HCT116 (cell line): ENCODE measurements at regions not wholly inside any gene's neighbourhood (a gene's known extent, or its start where the extent isn't known, plus 50 kb on each side); places are given as distances from the start of the nearest gene placed in this dataset.

Experiments
- ATAC-seq: fragments of 200-7000 bp; cut with Tn5 transposase; 2 replicates; pipeline ENCODE4 v1.9.1; 2020; ENCODE audit warnings: mild to moderate bottlenecking, moderate library complexity
- BruUV-seq: library from RNA; stranded (reverse); fragments of 400-500 nt; replicated peaks from 2 replicates; lab custom pipeline; 2021; lab: Mats Ljungman, UMichigan
- CTCF ChIA-PET: fragments of 300-600 bp; sonication (Branson Sonifier 250); formaldehyde crosslinking; loops from one replicate; lab custom pipeline; 2021; ENCODE audit warnings: antibody characterized with exemption; lab: Charles Lee
- POLR2A ChIA-PET: fragments of 300-600, 350-600 bp; sonication (Branson Sonifier 250); formaldehyde crosslinking; loops from one replicate; lab custom pipeline; 2021; ENCODE audit warnings: antibody characterized with exemption; lab: Charles Lee
- RAD21 ChIA-PET, 2 experiments: fragments of 300-600 bp; sonication (Branson Sonifier 250); formaldehyde crosslinking; loops; one replicate each; lab custom pipeline; 2023; ENCODE audit warnings: low total read pairs in 2 of 2; ENCODE audit not compliant: uncharacterized antibody in 2 of 2, unreplicated experiment in 2 of 2, low non-redundant PET in 1 of 2; lab: Charles Lee
- DNase-seq: peaks from one replicate; pipeline ENCODE4 v3.0.0-alpha.2; 2010; ENCODE audit warnings: low read depth, low spot score
- H2AFZ ChIP-seq: fragments of 200-600 bp; shearing (Covaris generic), sonication (generic); 2 replicates; pipeline ENCODE4 v1.6.1; 2017; ENCODE audit warnings: low read depth, mixed run types, mixed read lengths, antibody characterized with exemption, low read length; ENCODE audit not compliant: poor library complexity, severe bottlenecking
- H3K27ac ChIP-seq: 2 replicates; pipeline ENCODE4 v1.5.1; 2012; ENCODE audit warnings: low read depth, low read length
- H3K27me3 ChIP-seq: fragments of 200-600 bp; sonication (generic); 2 replicates; pipeline ENCODE4 v1.6.1; 2016; ENCODE audit warnings: mixed run types, low read length, mixed read lengths; ENCODE audit not compliant: insufficient read depth
- H3K36me3 ChIP-seq, 2 experiments: fragments of 200-500 bp in 1 of 2; fragments of 200-600 bp in 1 of 2; sonication (Bioruptor generic) in 1 of 2; sonication (generic) in 1 of 2; 2 replicates each; pipeline versions ENCODE4 v1.5.1 to v1.6.1; 2014 to 2016; ENCODE audit warnings: low read length in 2 of 2, inconsistent platforms in 1 of 2, mixed read lengths in 1 of 2, mixed run types in 1 of 2; ENCODE audit not compliant: insufficient read depth in 2 of 2, control insufficient read depth in 1 of 2
- H3K4me1 ChIP-seq, 2 experiments: fragments of 200-600 bp in 1 of 2; sonication (generic) in 1 of 2; 2 replicates each; pipeline versions ENCODE4 v1.5.1 to v1.6.1; 2012 to 2017; ENCODE audit warnings: low read length in 2 of 2, inconsistent platforms in 1 of 2, mild to moderate bottlenecking in 1 of 2, mixed read lengths in 1 of 2, mixed run types in 1 of 2, moderate library complexity in 1 of 2; ENCODE audit not compliant: insufficient read depth in 2 of 2, control insufficient read depth in 1 of 2
- H3K4me2 ChIP-seq: fragments of 200-600 bp; sonication (generic); 2 replicates; pipeline ENCODE4 v1.6.1; 2017; ENCODE audit warnings: mixed run types, low read length, mixed read lengths
- H3K4me3 ChIP-seq, 2 experiments: fragments of 200-600 bp in 1 of 2; sonication (generic) in 1 of 2; replicated peaks in 1 of 2; 2 replicates each; pipeline ENCODE4 v1.5.1; 2011 to 2016; ENCODE audit warnings: low read length in 2 of 2, control low read depth in 1 of 2, low read depth in 1 of 2, mild to moderate bottlenecking in 1 of 2, mixed read lengths in 1 of 2, mixed run types in 1 of 2
- H3K79me2 ChIP-seq: fragments of 200-600 bp; sonication (generic); 2 replicates; pipeline ENCODE4 v1.6.1; 2017; ENCODE audit warnings: mild to moderate bottlenecking, mixed run types, low read length, moderate library complexity, mixed read lengths; ENCODE audit not compliant: insufficient read depth
- H3K9ac ChIP-seq: fragments of 200-600 bp; sonication (generic); 2 replicates; pipeline ENCODE4 v1.6.1; 2016; ENCODE audit warnings: low read length, mixed read lengths
- H3K9me2 ChIP-seq: fragments of 200-600 bp; sonication (generic), shearing (Covaris generic); 2 replicates; pipeline ENCODE4 v1.6.1; 2017; ENCODE audit warnings: mixed run types, mild to moderate bottlenecking, moderate library complexity; ENCODE audit not compliant: insufficient read depth
- H3K9me3 ChIP-seq, 2 experiments: fragments of 200-500 bp in 1 of 2; fragments of 200-600 bp in 1 of 2; sonication (Bioruptor generic) in 1 of 2; sonication (generic) in 1 of 2; 2 replicates each; pipeline ENCODE4 v1.6.1; 2014 to 2017; ENCODE audit warnings: low read length in 2 of 2, mixed read lengths in 2 of 2, inconsistent platforms in 1 of 2, low read depth in 1 of 2, mild to moderate bottlenecking in 1 of 2, mixed run types in 1 of 2, moderate library complexity in 1 of 2; ENCODE audit not compliant: control insufficient read depth in 1 of 2, insufficient read depth in 1 of 2
- H4K20me1 ChIP-seq: fragments of 200-600 bp; sonication (generic), shearing (Covaris generic); 2 replicates; pipeline ENCODE4 v1.6.1; 2017; ENCODE audit warnings: mixed run types, mild to moderate bottlenecking, moderate library complexity; ENCODE audit not compliant: insufficient read depth
- CEBPB ChIP-seq: IDR thresholded peaks from 2 replicates; pipeline ENCODE4 v1.6.1; 2012; ENCODE audit warnings: low read depth
- EGR1 ChIP-seq: IDR thresholded peaks from 2 replicates; pipeline ENCODE4 v1.6.1; 2012; ENCODE audit warnings: low read depth
- JUND ChIP-seq: IDR thresholded peaks from 2 replicates; pipeline ENCODE4 v1.6.1; 2012
- POLR2AphosphoS5 ChIP-seq: IDR thresholded peaks from 2 replicates; pipeline ENCODE4 v1.6.1; 2011; ENCODE audit warnings: mild to moderate bottlenecking, low read depth, low read length, moderate library complexity
- RAD21 ChIP-seq: IDR thresholded peaks from 2 replicates; pipeline ENCODE4 v1.6.1; 2012; ENCODE audit warnings: low read depth, mild to moderate bottlenecking
- SIN3A ChIP-seq: IDR thresholded peaks from 2 replicates; pipeline ENCODE4 v1.6.1; 2012; ENCODE audit warnings: low read depth
- SRF ChIP-seq: IDR thresholded peaks from 2 replicates; pipeline ENCODE4 v1.6.1; 2012; ENCODE audit warnings: low read depth
- TCF7L2 ChIP-seq: IDR thresholded peaks from 2 replicates; pipeline ENCODE4 v1.7.0; 2011; ENCODE audit warnings: borderline replicate concordance, inconsistent platforms; ENCODE audit not compliant: insufficient read depth, insufficient read length; ENCODE audit errors: extremely low read depth
- intact Hi-C: fragments of 100-400 bp; cut with micrococcal nuclease; formaldehyde crosslinking; loops from 2 replicates; pipeline ENCODE4 v1.10.0; 2022
- TF ChIP-seq, protein P1 (sequence below): IDR thresholded peaks from 2 replicates; pipeline ENCODE4 v1.6.1; 2012; ENCODE audit warnings: low read depth

DNA sequence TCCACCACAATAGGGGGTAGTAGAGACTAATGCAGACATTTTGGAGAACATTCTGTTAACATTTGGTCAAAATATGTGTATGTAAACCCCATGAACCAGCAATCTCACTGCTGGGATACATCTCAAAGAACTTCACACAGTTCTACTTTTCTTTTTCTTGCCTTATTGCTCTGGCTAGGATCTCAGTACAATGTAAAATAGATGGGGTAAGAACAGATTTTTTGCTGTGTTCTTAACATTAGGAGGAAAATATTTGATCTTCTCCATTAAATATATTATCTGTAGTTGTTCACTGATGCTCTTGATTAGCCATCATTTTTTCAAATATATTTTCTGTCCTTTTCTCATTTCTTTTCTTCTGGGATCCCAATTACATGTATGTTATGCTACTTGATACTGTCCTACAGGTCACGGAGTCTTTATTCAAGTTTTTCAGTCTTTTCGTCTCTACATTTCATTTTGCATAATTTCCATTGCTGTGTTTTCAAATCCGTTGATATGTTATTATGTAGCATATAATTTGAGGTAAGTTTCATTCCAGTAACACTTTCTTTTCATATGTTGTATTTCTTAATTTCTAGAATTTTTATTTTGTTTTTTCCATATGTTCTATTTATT, 352.2 kb downstream of the ZNF521 start:
- TF ChIP-seq TCF7L2 = no peak
- TF ChIP-seq SRF = no peak
- Histone ChIP-seq H3K4me2 (no peak overlapping the region), H4K20me1 (no peaks in the 10 kb centered on the region), H3K9me3 (no peaks in the 10 kb centered on the region), H2AFZ (no peak overlapping the region), H3K9me2 (no peaks in the 10 kb centered on the region), H3K4me1 (no peaks in the 10 kb centered on the region), H3K4me3 (no peak overlapping the region), H3K9ac (no peak overlapping the region), H3K36me3 (no peaks in the 10 kb centered on the region), H3K79me2 (no peaks in the 10 kb centered on the region), H3K27ac (no peak overlapping the region), H3K27me3 (no peaks in the 10 kb centered on the region; the same call in 1 of the 2 replicates)
- DNase-seq (no peak), ATAC-seq (no peak)
- ChIA-PET CTCF (no interaction called here), RAD21 (no interaction called here), POLR2A (no interaction called here)
- intact Hi-C loops = no loop called here
- BruUV-seq = no TSS peak

DNA sequence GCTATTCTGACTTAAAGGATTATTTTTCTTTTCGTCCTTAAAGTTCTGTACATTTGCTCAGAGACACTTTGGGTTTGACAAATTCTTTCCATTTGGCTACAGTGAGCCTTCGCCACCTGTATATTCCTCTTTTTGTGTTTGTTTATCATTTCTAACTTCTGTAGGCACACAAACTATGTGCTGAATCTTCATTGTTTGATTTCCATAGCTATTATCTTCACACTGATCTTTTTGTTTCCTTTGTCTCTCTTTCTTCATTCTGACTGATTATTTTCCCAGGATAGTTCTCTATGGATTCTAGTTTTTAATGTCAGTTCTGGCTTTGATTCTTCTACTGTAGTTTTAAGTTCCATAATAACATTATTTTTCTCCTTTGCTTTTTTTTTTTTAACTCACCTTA, 350.2 kb downstream of the ZNF521 start:
- TF ChIP-seq SIN3A = no peak
- TF ChIP-seq, protein P1, sequence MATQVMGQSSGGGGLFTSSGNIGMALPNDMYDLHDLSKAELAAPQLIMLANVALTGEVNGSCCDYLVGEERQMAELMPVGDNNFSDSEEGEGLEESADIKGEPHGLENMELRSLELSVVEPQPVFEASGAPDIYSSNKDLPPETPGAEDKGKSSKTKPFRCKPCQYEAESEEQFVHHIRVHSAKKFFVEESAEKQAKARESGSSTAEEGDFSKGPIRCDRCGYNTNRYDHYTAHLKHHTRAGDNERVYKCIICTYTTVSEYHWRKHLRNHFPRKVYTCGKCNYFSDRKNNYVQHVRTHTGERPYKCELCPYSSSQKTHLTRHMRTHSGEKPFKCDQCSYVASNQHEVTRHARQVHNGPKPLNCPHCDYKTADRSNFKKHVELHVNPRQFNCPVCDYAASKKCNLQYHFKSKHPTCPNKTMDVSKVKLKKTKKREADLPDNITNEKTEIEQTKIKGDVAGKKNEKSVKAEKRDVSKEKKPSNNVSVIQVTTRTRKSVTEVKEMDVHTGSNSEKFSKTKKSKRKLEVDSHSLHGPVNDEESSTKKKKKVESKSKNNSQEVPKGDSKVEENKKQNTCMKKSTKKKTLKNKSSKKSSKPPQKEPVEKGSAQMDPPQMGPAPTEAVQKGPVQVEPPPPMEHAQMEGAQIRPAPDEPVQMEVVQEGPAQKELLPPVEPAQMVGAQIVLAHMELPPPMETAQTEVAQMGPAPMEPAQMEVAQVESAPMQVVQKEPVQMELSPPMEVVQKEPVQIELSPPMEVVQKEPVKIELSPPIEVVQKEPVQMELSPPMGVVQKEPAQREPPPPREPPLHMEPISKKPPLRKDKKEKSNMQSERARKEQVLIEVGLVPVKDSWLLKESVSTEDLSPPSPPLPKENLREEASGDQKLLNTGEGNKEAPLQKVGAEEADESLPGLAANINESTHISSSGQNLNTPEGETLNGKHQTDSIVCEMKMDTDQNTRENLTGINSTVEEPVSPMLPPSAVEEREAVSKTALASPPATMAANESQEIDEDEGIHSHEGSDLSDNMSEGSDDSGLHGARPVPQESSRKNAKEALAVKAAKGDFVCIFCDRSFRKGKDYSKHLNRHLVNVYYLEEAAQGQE = no peak
- TF ChIP-seq SRF = no peak
- TF ChIP-seq JUND = no peak
- TF ChIP-seq CEBPB = no peak
- TF ChIP-seq RAD21 = no peak
- no peak for TF ChIP-seq POLR2AphosphoS5
- TF ChIP-seq EGR1 = no peak
- no peak overlapping the region for H3K27ac ChIP-seq
- RAD21 ChIA-PET = no interaction called here

More for the DNA sequence above, 350.2 kb downstream of the ZNF521 start:
- ChIA-PET POLR2A (no interaction called here), CTCF (no interaction called here)
- no peak for DNase-seq
- Histone ChIP-seq H3K9me3 (no peaks in the 10 kb centered on the region), H2AFZ (no peak overlapping the region), H3K9me2 (no peaks in the 10 kb centered on the region), H3K9ac (no peak overlapping the region), H3K4me3 (no peak overlapping the region), H3K4me2 (no peak overlapping the region), H3K27me3 (no peaks in the 10 kb centered on the region; the same call in 1 of the 2 replicates), H4K20me1 (no peaks in the 10 kb centered on the region), H3K4me1 (no peaks in the 10 kb centered on the region), H3K36me3 (no peaks in the 10 kb centered on the region), H3K79me2 (no peaks in the 10 kb centered on the region)
- intact Hi-C loops = no loop called here
- no peak for ATAC-seq
- no TSS peak for BruUV-seq
